ENCODE measurements at regions not wholly inside any gene's neighbourhood (a gene's known extent, or its start where the extent isn't known, plus 50 kb on each side); places are given as distances from the start of the nearest gene placed in this dataset.

GRCh38 chr4:89382439-89382838 lies 74.8 kb upstream of the GPRIN3 start:
- Mint-ChIP-seq H3K36me3 (no peaks in the 10 kb centered on the region), H3K4me1 (no peaks in the 10 kb centered on the region), H3K9me3 (peaks cover 29% of the 10 kb centered on the region), H3K4me3 (no peak overlapping the region), H3K27me3 (ENCODE audit: low read depth) (no peaks in the 10 kb centered on the region), H3K27ac (no peak overlapping the region)
- TF ChIP-seq, protein P1, sequence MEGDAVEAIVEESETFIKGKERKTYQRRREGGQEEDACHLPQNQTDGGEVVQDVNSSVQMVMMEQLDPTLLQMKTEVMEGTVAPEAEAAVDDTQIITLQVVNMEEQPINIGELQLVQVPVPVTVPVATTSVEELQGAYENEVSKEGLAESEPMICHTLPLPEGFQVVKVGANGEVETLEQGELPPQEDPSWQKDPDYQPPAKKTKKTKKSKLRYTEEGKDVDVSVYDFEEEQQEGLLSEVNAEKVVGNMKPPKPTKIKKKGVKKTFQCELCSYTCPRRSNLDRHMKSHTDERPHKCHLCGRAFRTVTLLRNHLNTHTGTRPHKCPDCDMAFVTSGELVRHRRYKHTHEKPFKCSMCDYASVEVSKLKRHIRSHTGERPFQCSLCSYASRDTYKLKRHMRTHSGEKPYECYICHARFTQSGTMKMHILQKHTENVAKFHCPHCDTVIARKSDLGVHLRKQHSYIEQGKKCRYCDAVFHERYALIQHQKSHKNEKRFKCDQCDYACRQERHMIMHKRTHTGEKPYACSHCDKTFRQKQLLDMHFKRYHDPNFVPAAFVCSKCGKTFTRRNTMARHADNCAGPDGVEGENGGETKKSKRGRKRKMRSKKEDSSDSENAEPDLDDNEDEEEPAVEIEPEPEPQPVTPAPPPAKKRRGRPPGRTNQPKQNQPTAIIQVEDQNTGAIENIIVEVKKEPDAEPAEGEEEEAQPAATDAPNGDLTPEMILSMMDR (IDR thresholded peaks at IDR 0.05; ENCODE audit: unreplicated experiment), result no peak
- no peak for DNase-seq (ENCODE audit: low spot score in 2 of 2, unreplicated experiment in 2 of 2)

- TF ChIP-seq, protein P1 (IDR thresholded peaks at IDR 0.05; ENCODE audit: unreplicated experiment), result no peak
- H3K9me3 Mint-ChIP-seq, result peaks cover 22% of the 10 kb centered on the region
- H3K36me3 Mint-ChIP-seq, result no peaks in the 10 kb centered on the region
- H3K27me3 Mint-ChIP-seq (ENCODE audit: low read depth), result no peaks in the 10 kb centered on the region
- DNase-seq (ENCODE audit: low spot score in 2 of 2, unreplicated experiment in 2 of 2), result no peak
- no peak overlapping the region for H3K4me3 Mint-ChIP-seq
- H3K4me1 Mint-ChIP-seq, result peaks cover 4% of the 10 kb centered on the region
- H3K27ac Mint-ChIP-seq, result no peak overlapping the region
Observed at GRCh38 chr4:89380980-89381379, 73.4 kb upstream of the GPRIN3 start.

DNA sequence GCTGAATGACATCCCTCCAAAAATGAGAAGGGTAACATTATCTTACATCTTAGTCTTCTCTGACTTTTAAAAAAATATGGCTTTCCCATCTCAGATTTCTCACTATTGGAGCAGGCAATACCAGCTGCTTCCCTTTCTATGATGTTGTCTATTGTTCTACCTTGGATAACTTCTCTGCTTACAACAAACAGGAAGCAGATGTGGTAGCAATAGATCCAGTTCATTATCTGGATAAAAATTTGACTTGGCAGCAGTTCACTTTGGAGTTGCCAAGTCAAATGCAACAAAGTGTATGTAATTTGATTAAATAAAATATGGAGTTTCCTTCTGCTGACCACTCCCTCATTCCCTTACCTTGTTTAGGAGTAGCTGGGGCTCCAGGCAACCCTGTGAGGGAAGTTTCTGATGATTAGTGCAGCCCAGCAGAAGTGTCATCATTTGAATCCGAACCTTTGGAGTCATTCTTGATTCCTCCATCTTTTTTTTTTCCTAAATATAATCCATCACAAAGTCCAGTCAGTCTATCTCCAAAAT lies 72.0 kb upstream of the GPRIN3 start:
- Mint-ChIP-seq H3K36me3 (no peaks in the 10 kb centered on the region), H3K27me3 (ENCODE audit: low read depth) (no peaks in the 10 kb centered on the region)

DNA sequence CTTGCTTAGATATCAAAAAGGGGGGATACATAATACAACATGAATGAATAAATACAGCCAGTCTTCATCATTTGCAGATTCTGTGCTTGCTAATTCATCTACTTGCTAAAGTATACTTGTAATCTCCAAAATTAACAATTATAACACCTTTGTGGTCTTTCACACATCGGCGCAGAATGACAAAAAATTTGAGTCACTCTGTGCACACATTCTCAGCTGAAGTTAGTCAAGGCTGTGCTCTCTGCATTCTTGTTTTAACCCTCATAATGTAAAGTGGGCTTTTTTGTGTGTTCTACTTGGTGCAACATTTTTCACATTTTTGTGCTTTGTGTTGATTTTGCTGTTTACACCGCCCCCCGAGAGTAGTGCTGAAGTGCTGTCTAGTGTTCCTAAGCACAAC lies 65.8 kb upstream of the GPRIN3 start:
- no peak overlapping the region for H3K27ac Mint-ChIP-seq
- H3K27me3 Mint-ChIP-seq (ENCODE audit: low read depth), result no peaks in the 10 kb centered on the region
- no peak for DNase-seq (ENCODE audit: low spot score in 2 of 2, unreplicated experiment in 2 of 2)
- peaks cover 4% of the 10 kb centered on the region for H3K4me1 Mint-ChIP-seq
- no peak overlapping the region for H3K4me3 Mint-ChIP-seq
- TF ChIP-seq, protein P1 (IDR thresholded peaks at IDR 0.05; ENCODE audit: unreplicated experiment), result no peak
- H3K9me3 Mint-ChIP-seq, result peaks cover 8% of the 10 kb centered on the region
- H3K36me3 Mint-ChIP-seq, result no peaks in the 10 kb centered on the region

More for the DNA sequence above, 72.0 kb upstream of the GPRIN3 start:
- TF ChIP-seq, protein P1 (IDR thresholded peaks at IDR 0.05; ENCODE audit: unreplicated experiment), result no peak
- Mint-ChIP-seq H3K4me3 (no peak overlapping the region), H3K27ac (no peak overlapping the region), H3K9me3 (peaks cover 22% of the 10 kb centered on the region), H3K4me1 (peaks cover 4% of the 10 kb centered on the region)
- DNase-seq (ENCODE audit: low spot score in 2 of 2, unreplicated experiment in 2 of 2), result no peak

DNA sequence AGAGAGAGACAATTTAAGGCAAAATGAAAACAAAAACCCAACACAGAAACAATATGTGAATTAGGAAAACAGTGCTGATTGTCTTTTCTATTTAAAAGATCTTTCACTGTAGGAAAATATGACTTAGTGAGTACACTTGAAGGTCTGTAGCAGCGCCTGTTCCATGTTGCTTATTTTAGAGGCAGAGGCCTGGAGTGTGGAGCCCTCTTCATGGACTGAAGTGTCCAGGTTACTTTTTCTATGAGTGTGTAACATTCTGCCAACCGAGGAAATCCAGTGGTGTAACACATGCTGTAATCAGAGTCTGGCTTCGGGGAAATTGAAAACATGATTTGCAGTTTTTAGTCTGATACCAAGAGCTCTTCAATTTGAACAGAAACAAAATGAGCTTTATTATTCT lies 64.0 kb upstream of the GPRIN3 start:
- no peak overlapping the region for H3K4me3 Mint-ChIP-seq
- no peaks in the 10 kb centered on the region for H3K27me3 Mint-ChIP-seq (ENCODE audit: low read depth)
- no peak overlapping the region for H3K27ac Mint-ChIP-seq
- TF ChIP-seq, protein P1 (IDR thresholded peaks at IDR 0.05; ENCODE audit: unreplicated experiment), result no peak
- peaks cover 4% of the 10 kb centered on the region for H3K4me1 Mint-ChIP-seq
- no peak for DNase-seq (ENCODE audit: low spot score in 2 of 2, unreplicated experiment in 2 of 2)
- H3K9me3 Mint-ChIP-seq, result peaks cover 7% of the 10 kb centered on the region
- H3K36me3 Mint-ChIP-seq, result no peaks in the 10 kb centered on the region

DNA sequence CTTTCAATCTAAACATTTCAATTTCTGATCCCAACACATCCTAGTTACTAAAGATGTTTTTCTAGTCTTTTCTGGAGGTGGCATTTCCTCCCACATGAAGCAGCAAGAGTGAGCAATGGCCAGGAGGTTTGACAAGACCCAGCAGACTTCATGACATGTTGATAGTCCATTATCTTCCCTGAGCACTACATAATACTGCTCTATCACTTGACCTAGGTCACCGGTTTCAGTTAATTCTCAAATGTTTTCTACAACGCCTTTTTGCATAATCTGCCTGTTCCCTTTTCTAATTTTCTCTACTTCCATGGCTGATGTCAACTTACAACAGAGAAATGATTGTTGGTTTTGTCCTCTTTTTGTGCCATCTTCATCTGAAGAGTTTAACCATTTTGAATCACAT lies 62.0 kb upstream of the GPRIN3 start:
- Mint-ChIP-seq H3K27me3 (ENCODE audit: low read depth) (no peaks in the 10 kb centered on the region), H3K4me1 (no peaks in the 10 kb centered on the region), H3K36me3 (no peaks in the 10 kb centered on the region), H3K4me3 (no peak overlapping the region), H3K27ac (no peak overlapping the region), H3K9me3 (peaks cover 15% of the 10 kb centered on the region)
- DNase-seq (ENCODE audit: low spot score in 2 of 2, unreplicated experiment in 2 of 2), result no peak
- TF ChIP-seq, protein P1 (IDR thresholded peaks at IDR 0.05; ENCODE audit: unreplicated experiment), result no peak

All from mesothelial cell of epicardium (in vitro differentiated cells).